Peyer's patch (tissue), 4 donors: ENCODE measurements at regions not wholly inside any gene's neighbourhood (a gene's known extent, or its start where the extent isn't known, plus 50 kb on each side); places are given as distances from the start of the nearest gene placed in this dataset.

Experiments used
- CTCF ChIP-seq, 6 experiments: fragments of 450-650 bp in 4 of 6; fragments of 200-600 bp in 2 of 6; sonication (generic) in 1 of 6; IDR thresholded peaks; one replicate each; pipeline ENCODE4 v1.5.1; 2017 to 2019; ENCODE audit warnings: antibody characterized with exemption in 6 of 6, mild to moderate bottlenecking in 3 of 6, moderate library complexity in 1 of 6
- POLR2A ChIP-seq, 2 donors: fragments of 450-650 bp; IDR thresholded peaks; one replicate each; pipeline ENCODE4 v1.5.1; 2017; ENCODE audit warnings: antibody characterized with exemption in 2 of 2, mild to moderate bottlenecking in 2 of 2, moderate library complexity in 2 of 2

GRCh38 chr15:97248376-97248775 is 712.1 kb upstream of the ARRDC4 start:
- no peak for TF ChIP-seq CTCF (IDR thresholded peaks at IDR 0.05)
- no peak for TF ChIP-seq POLR2A (IDR thresholded peaks at IDR 0.05)
